ENCODE measurements at regions not wholly inside any gene's neighbourhood (a gene's known extent, or its start where the extent isn't known, plus 50 kb on each side); places are given as distances from the start of the nearest gene placed in this dataset.

GRCh38 chr13:50593207-50593606 lies 250.3 kb downstream of the DLEU7 start:
- TF ChIP-seq, protein P1, sequence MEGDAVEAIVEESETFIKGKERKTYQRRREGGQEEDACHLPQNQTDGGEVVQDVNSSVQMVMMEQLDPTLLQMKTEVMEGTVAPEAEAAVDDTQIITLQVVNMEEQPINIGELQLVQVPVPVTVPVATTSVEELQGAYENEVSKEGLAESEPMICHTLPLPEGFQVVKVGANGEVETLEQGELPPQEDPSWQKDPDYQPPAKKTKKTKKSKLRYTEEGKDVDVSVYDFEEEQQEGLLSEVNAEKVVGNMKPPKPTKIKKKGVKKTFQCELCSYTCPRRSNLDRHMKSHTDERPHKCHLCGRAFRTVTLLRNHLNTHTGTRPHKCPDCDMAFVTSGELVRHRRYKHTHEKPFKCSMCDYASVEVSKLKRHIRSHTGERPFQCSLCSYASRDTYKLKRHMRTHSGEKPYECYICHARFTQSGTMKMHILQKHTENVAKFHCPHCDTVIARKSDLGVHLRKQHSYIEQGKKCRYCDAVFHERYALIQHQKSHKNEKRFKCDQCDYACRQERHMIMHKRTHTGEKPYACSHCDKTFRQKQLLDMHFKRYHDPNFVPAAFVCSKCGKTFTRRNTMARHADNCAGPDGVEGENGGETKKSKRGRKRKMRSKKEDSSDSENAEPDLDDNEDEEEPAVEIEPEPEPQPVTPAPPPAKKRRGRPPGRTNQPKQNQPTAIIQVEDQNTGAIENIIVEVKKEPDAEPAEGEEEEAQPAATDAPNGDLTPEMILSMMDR (IDR thresholded peaks at IDR 0.05; ENCODE audit: insufficient read depth, low read length, poor library complexity, severe bottlenecking): no peak
- no peak for TF ChIP-seq EZH2phosphoT487 (conservative IDR thresholded peaks at IDR 0.05; ENCODE audit: low read length)

Data from SU-DHL-6 (cell line).